WI38 (cell line): ENCODE measurements at regions not wholly inside any gene's neighbourhood (a gene's known extent, or its start where the extent isn't known, plus 50 kb on each side); places are given as distances from the start of the nearest gene placed in this dataset.

Experiments used
- H3K4me3 ChIP-seq: 2 replicates; pipeline ENCODE4 v1.5.1; 2011; ENCODE audit warnings: low read depth, mild to moderate bottlenecking, control low read depth, low read length
- TF ChIP-seq, protein P1 (sequence below): IDR thresholded peaks from 2 replicates; pipeline ENCODE4 v1.5.1; 2012; ENCODE audit warnings: low read depth, mild to moderate bottlenecking, control low read depth, low read length

DNA sequence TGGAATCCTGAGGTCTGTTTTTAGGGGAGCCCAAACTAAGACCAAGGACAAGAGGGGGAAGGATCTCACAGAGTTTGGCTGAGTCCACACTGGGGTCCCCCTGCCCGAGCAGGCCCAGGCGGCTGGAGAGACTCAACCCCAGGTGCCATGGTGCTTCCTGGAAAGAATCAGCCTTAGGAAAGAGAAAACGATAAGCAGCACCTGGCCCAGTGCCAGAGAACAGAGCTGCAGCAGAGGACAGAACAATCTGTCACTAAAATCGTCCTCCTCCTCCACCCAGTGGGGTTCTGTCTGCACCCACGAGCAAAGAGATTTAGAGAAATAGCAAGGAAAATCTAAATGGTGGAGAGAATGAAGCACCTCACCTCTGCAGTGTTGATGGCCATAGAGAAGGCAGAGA is 470.5 kb downstream of the BCOR start:
- TF ChIP-seq, protein P1, sequence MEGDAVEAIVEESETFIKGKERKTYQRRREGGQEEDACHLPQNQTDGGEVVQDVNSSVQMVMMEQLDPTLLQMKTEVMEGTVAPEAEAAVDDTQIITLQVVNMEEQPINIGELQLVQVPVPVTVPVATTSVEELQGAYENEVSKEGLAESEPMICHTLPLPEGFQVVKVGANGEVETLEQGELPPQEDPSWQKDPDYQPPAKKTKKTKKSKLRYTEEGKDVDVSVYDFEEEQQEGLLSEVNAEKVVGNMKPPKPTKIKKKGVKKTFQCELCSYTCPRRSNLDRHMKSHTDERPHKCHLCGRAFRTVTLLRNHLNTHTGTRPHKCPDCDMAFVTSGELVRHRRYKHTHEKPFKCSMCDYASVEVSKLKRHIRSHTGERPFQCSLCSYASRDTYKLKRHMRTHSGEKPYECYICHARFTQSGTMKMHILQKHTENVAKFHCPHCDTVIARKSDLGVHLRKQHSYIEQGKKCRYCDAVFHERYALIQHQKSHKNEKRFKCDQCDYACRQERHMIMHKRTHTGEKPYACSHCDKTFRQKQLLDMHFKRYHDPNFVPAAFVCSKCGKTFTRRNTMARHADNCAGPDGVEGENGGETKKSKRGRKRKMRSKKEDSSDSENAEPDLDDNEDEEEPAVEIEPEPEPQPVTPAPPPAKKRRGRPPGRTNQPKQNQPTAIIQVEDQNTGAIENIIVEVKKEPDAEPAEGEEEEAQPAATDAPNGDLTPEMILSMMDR = no peak
- H3K4me3 ChIP-seq = no peak overlapping the region

GRCh38 chrX:39629001-39629400 is 468.8 kb downstream of the BCOR start:
- TF ChIP-seq, protein P1 = no peak
- no peak overlapping the region for H3K4me3 ChIP-seq

GRCh38 chrX:39630344-39630743 is 467.4 kb downstream of the BCOR start:
- TF ChIP-seq, protein P1 = no peak
- no peak overlapping the region for H3K4me3 ChIP-seq

- TF ChIP-seq, protein P1 = no peak
- H3K4me3 ChIP-seq = no peak overlapping the region
Measured at GRCh38 chrX:39631276-39632229, 466.2 kb downstream of the BCOR start.

- no peak overlapping the region for H3K4me3 ChIP-seq
- TF ChIP-seq, protein P1 = no peak
Measured at GRCh38 chrX:39633293-39633692, 464.5 kb downstream of the BCOR start.

- TF ChIP-seq, protein P1 = no peak
- no peak overlapping the region for H3K4me3 ChIP-seq
Measured at GRCh38 chrX:39636481-39636880, 461.3 kb downstream of the BCOR start.

GRCh38 chrX:39638526-39638925 is 459.2 kb downstream of the BCOR start:
- TF ChIP-seq, protein P1 = no peak
- H3K4me3 ChIP-seq = no peak overlapping the region
